ENCODE measurements at regions not wholly inside any gene's neighbourhood (a gene's known extent, or its start where the extent isn't known, plus 50 kb on each side); places are given as distances from the start of the nearest gene placed in this dataset.

DNA sequence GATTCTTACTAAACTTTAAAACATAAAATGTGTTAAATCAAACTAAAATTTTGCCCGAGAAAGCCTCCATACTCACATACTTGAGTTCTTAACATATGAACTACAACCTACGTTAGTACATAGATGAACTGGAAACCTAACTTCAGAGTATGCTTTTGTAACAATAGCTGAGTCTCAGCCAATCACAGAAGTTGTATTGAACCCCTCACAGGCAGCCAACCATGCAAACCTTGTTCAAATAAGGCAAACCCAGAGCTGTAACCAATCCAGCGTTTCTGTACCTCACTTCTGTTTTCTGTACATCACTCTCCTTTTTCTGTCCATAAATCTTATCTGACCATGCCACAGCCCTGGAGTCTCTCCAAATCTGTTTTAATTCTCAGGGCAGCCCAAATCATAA, 157.3 kb upstream of the COL1A2 start:
- Histone ChIP-seq H3K4me1 (no peaks in the 10 kb centered on the region), H3K27me3 (no peaks in the 10 kb centered on the region), H3K36me3 (no peaks in the 10 kb centered on the region), H3K27ac (no peak overlapping the region), H3K4me3 (no peak overlapping the region), H3K9me3 (no peaks in the 10 kb centered on the region)
- intact Hi-C loops (cut with DNase I; ENCODE audit: low total_unique reads): no loop called here
- DNase-seq: no peak
- TF ChIP-seq POLR2A (IDR thresholded peaks at IDR 0.05) (no peak), CTCF (IDR thresholded peaks at IDR 0.05) (no peak)

GRCh38 chr7:94239661-94240234, 154.9 kb upstream of the COL1A2 start:
- intact Hi-C loops (cut with DNase I; ENCODE audit: low total_unique reads): no loop called here
- Histone ChIP-seq H3K27me3 (no peaks in the 10 kb centered on the region), H3K4me3 (no peak overlapping the region), H3K36me3 (no peaks in the 10 kb centered on the region), H3K4me1 (no peaks in the 10 kb centered on the region), H3K27ac (no peak overlapping the region), H3K9me3 (no peaks in the 10 kb centered on the region)
- no peak for DNase-seq
- TF ChIP-seq CTCF (IDR thresholded peaks at IDR 0.05) (no peak), POLR2A (IDR thresholded peaks at IDR 0.05) (no peak)

DNA sequence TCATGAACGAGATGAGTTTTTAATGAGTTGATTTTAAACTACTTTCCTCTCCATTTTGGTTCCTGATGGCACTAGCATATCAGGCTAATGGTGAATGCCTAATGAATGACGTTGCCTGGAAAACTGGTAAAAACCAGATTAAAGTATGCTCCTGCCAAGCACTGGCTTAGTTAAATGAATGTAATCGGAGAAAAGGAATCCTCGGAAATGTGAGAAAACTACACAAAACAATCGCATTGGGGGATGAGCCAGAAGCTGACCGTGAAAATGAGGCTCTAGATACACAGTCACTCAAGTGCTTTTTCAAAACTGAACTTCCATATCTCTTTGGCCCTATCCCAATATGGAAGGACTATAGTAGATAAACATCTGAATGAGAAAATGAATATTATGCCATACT, 153.8 kb upstream of the COL1A2 start:
- TF ChIP-seq POLR2A (IDR thresholded peaks at IDR 0.05) (no peak), CTCF (IDR thresholded peaks at IDR 0.05) (no peak)
- Histone ChIP-seq H3K36me3 (no peaks in the 10 kb centered on the region), H3K27ac (no peak overlapping the region), H3K9me3 (no peaks in the 10 kb centered on the region), H3K27me3 (no peaks in the 10 kb centered on the region), H3K4me3 (no peak overlapping the region), H3K4me1 (no peaks in the 10 kb centered on the region)
- intact Hi-C loops (cut with DNase I; ENCODE audit: low total_unique reads): no loop called here
- no peak for DNase-seq

DNA sequence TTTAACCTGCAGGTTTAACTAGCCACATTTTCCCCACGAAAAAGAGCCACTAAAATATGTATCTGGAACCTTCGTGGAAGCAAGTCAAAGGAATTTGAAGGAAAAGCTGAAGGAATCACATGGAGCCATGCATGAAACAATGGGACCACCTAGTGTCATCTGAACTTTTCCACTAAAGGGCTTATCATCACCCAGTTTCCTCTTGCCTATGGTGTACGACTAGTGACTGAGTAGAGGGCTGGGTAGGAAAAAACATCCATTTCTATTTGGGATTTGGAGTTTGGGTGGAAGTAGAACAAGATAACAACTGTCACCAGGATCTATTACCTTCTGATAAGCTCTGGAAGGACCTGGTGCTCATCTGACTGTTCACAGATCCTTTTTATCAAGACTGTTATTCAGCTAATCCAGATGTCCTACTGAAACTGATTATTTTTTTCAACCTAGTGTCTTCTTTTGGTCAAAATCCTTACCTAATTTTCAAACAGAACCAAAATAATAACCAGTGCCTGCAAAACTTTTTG, 153.2 kb upstream of the COL1A2 start:
- no peak overlapping the region for H3K27ac ChIP-seq
- H3K27me3 ChIP-seq: no peaks in the 10 kb centered on the region
- H3K36me3 ChIP-seq: no peaks in the 10 kb centered on the region
- no peaks in the 10 kb centered on the region for H3K9me3 ChIP-seq
- intact Hi-C loops (cut with DNase I; ENCODE audit: low total_unique reads): no loop called here
- no peak for DNase-seq
- no peak overlapping the region for H3K4me3 ChIP-seq
- H3K4me1 ChIP-seq: no peaks in the 10 kb centered on the region
- TF ChIP-seq CTCF (IDR thresholded peaks at IDR 0.05) (no peak), POLR2A (IDR thresholded peaks at IDR 0.05) (no peak)

GRCh38 chr7:94243066-94243711, 151.5 kb upstream of the COL1A2 start:
- Histone ChIP-seq H3K4me1 (no peaks in the 10 kb centered on the region), H3K27ac (no peak overlapping the region), H3K9me3 (no peaks in the 10 kb centered on the region), H3K36me3 (no peaks in the 10 kb centered on the region), H3K4me3 (no peak overlapping the region), H3K27me3 (no peaks in the 10 kb centered on the region)
- TF ChIP-seq POLR2A (IDR thresholded peaks at IDR 0.05): no peak
- TF ChIP-seq CTCF (IDR thresholded peaks at IDR 0.05): no peak
- intact Hi-C loops (cut with DNase I; ENCODE audit: low total_unique reads): no loop called here
- DNase-seq: no peak

Data from uterus (tissue), 3 donors.